SK-N-SH (cell line): ENCODE measurements at regions not wholly inside any gene's neighbourhood (a gene's known extent, or its start where the extent isn't known, plus 50 kb on each side); places are given as distances from the start of the nearest gene placed in this dataset.

Experiments
- CTCF ChIA-PET: fragments of 300-600, 350-600 bp; formaldehyde crosslinking; extraction: SDS; loops from one replicate; lab custom pipeline; 2021; lab: Yijun Ruan, JAX
- POLR2A ChIA-PET: fragments of 350-600 bp; sonication (Branson Sonifier 250); formaldehyde crosslinking; extraction: SDS; loops from one replicate; lab custom pipeline; 2020; ENCODE audit warnings: antibody characterized with exemption, inconsistent platforms; lab: Yijun Ruan, JAX
- DNase-seq: peaks from one replicate; pipeline ENCODE4 v3.0.0; 2012
- H2AFZ ChIP-seq: fragments of 200-600 bp; sonication (generic); 2 replicates; pipeline ENCODE4 v1.8.1; 2016; ENCODE audit warnings: antibody characterized with exemption, mild to moderate bottlenecking, low read depth
- H3F3A ChIP-seq: fragments of 200-600 bp; sonication (generic); replicated peaks from 2 replicates; pipeline ENCODE3; 2016; ENCODE audit warnings: antibody characterized with exemption, mild to moderate bottlenecking; ENCODE audit not compliant: insufficient read depth
- H3K27ac ChIP-seq, 2 experiments: fragments of 200-500 bp in 1 of 2; fragments of 200-600 bp in 1 of 2; sonication (Bioruptor generic) in 1 of 2; sonication (generic), shearing (Covaris generic) in 1 of 2; 2 replicates each; pipeline versions ENCODE4 v1.5.1 to v1.6.1; 2014 to 2016; ENCODE audit warnings: low read depth in 2 of 2, inconsistent platforms in 1 of 2, low read length in 1 of 2, mild to moderate bottlenecking in 1 of 2, mixed read lengths in 1 of 2
- H3K27me3 ChIP-seq: fragments of 200-600 bp; sonication (generic), shearing (Covaris generic); 2 replicates; pipeline ENCODE4 v1.6.1; 2016; ENCODE audit warnings: mixed run types; ENCODE audit not compliant: insufficient read depth
- H3K36me3 ChIP-seq, 2 experiments: fragments of 200-500 bp in 1 of 2; fragments of 200-600 bp in 1 of 2; sonication (Bioruptor generic) in 1 of 2; sonication (generic) in 1 of 2; replicated peaks in 1 of 2; 2 replicates each; pipeline versions ENCODE3 to v1.5.1; 2014 to 2016; ENCODE audit warnings: low read length in 1 of 2, mild to moderate bottlenecking in 1 of 2; ENCODE audit not compliant: insufficient read depth in 2 of 2, control insufficient read depth in 1 of 2
- H3K4me1 ChIP-seq, 2 experiments: fragments of 200-500 bp in 1 of 2; fragments of 200-600 bp in 1 of 2; sonication (Bioruptor generic) in 1 of 2; sonication (generic), shearing (Covaris generic) in 1 of 2; 2 replicates each; pipeline versions ENCODE4 v1.5.1 to v1.6.1; 2014 to 2016; ENCODE audit warnings: low read depth in 1 of 2, low read length in 1 of 2, mixed run types in 1 of 2; ENCODE audit not compliant: insufficient read depth in 2 of 2, control insufficient read depth in 1 of 2
- H3K4me2 ChIP-seq: fragments of 200-600 bp; sonication (generic), shearing (Covaris generic); 2 replicates; pipeline ENCODE4 v1.6.1; 2017; ENCODE audit warnings: mixed run types
- H3K4me3 ChIP-seq, 2 experiments: fragments of 200-500 bp in 1 of 2; fragments of 200-600 bp in 1 of 2; sonication (Bioruptor generic) in 1 of 2; sonication (generic), shearing (Covaris generic) in 1 of 2; 2 replicates each; pipeline versions ENCODE4 v1.5.1 to v1.8.1; 2014 to 2016; ENCODE audit warnings: low read depth in 2 of 2, inconsistent platforms in 1 of 2, low read length in 1 of 2, mild to moderate bottlenecking in 1 of 2, mixed read lengths in 1 of 2, moderate library complexity in 1 of 2
- H3K79me2 ChIP-seq: fragments of 200-600 bp; sonication (generic); 2 replicates; pipeline ENCODE4 v1.8.1; 2017; ENCODE audit warnings: mild to moderate bottlenecking; ENCODE audit not compliant: insufficient read depth
- H3K9ac ChIP-seq: fragments of 200-600 bp; sonication (generic); 2 replicates; pipeline ENCODE4 v1.6.1; 2017; ENCODE audit warnings: mixed run types
- H3K9me2 ChIP-seq: fragments of 200-600 bp; sonication (generic); 2 replicates; pipeline ENCODE4 v1.6.1; 2017; ENCODE audit warnings: mixed run types
- H3K9me3 ChIP-seq: fragments of 200-600 bp; sonication (generic); 2 replicates; pipeline ENCODE4 v1.6.1; 2017; ENCODE audit warnings: mixed run types, mild to moderate bottlenecking, moderate library complexity
- H4K20me1 ChIP-seq: fragments of 200-600 bp; sonication (generic); 2 replicates; pipeline ENCODE4 v1.6.1; 2017; ENCODE audit warnings: mild to moderate bottlenecking, mixed run types; ENCODE audit not compliant: insufficient read depth
- ELF1 ChIP-seq: IDR thresholded peaks from 2 replicates; pipeline ENCODE4 v1.4.0; 2012
- EZH2phosphoT487 ChIP-seq: fragments of 200-600 bp; sonication (generic); IDR thresholded peaks from 2 replicates; pipeline ENCODE4 v1.6.1; 2017; ENCODE audit warnings: low read depth, mixed run types, mild to moderate bottlenecking, antibody characterized with exemption, moderate library complexity, borderline replicate concordance
- FOSL2 ChIP-seq: IDR thresholded peaks from 2 replicates; pipeline ENCODE4 v1.4.0; 2012; ENCODE audit warnings: low read depth, mild to moderate bottlenecking, moderate library complexity, borderline replicate concordance
- FOXM1 ChIP-seq: IDR thresholded peaks from 2 replicates; pipeline ENCODE4 v1.4.0; 2012; ENCODE audit warnings: low read depth, mild to moderate bottlenecking
- JUND ChIP-seq: IDR thresholded peaks from 2 replicates; pipeline ENCODE4 v1.4.0; 2012
- MEF2A ChIP-seq: IDR thresholded peaks from 2 replicates; pipeline ENCODE4 v1.4.0; 2012; ENCODE audit warnings: low read depth, borderline replicate concordance
- MXI1 ChIP-seq: IDR thresholded peaks from 2 replicates; pipeline ENCODE4 v1.6.1; 2012; ENCODE audit warnings: mild to moderate bottlenecking, low read depth, low read length, improper control_type of control experiment
- NFIC ChIP-seq: IDR thresholded peaks from 2 replicates; pipeline ENCODE4 v1.4.0; 2012; ENCODE audit warnings: borderline replicate concordance
- NRF1 ChIP-seq: IDR thresholded peaks from 2 replicates; pipeline ENCODE4 v1.6.1; 2012; ENCODE audit warnings: low read depth, mild to moderate bottlenecking, low read length
- POLR2AphosphoS5 ChIP-seq: IDR thresholded peaks from 2 replicates; pipeline ENCODE4 v1.6.1; 2012; ENCODE audit warnings: low read depth, low read length
- RAD21 ChIP-seq: IDR thresholded peaks from 2 replicates; pipeline ENCODE4 v1.6.1; 2012; ENCODE audit warnings: mild to moderate bottlenecking, low read length
- RCOR1 ChIP-seq: fragments of 150-350 bp; IDR thresholded peaks from 2 replicates; pipeline ENCODE4 v1.6.1; 2017; ENCODE audit warnings: antibody characterized with exemption, low read length
- RFX5 ChIP-seq: IDR thresholded peaks from 2 replicates; pipeline ENCODE4 v1.6.1; 2012; ENCODE audit warnings: mild to moderate bottlenecking, improper control_type of control experiment, low read length
- TAF1 ChIP-seq: IDR thresholded peaks from 2 replicates; pipeline ENCODE4 v1.6.1; 2012; ENCODE audit warnings: low read depth, mild to moderate bottlenecking, low read length, moderate library complexity, borderline replicate concordance
- TEAD4 ChIP-seq: IDR thresholded peaks from 2 replicates; pipeline ENCODE4 v1.4.0; 2012; ENCODE audit warnings: mild to moderate bottlenecking, borderline replicate concordance; ENCODE audit not compliant: insufficient read depth
- WGBS: methylation state at CpG from one replicate; pipeline ENCODE4 v1.1.6; 2017; ENCODE audit warnings: low lambda C conversion rate; 5-methylcytosine and 5-hydroxymethylcytosine counted together
- TF ChIP-seq, protein P1 (sequence below): fragments of 200-600 bp; sonication (generic); IDR thresholded peaks from 2 replicates; pipeline ENCODE4 v1.6.1; 2017; ENCODE audit warnings: antibody characterized with exemption, mild to moderate bottlenecking, moderate library complexity
- TF ChIP-seq, protein P2 (sequence below): IDR thresholded peaks from 2 replicates; pipeline ENCODE4 v1.6.1; 2012; ENCODE audit warnings: mild to moderate bottlenecking, low read depth, low read length, moderate library complexity
- TF ChIP-seq, protein P3 (sequence below): IDR thresholded peaks from 2 replicates; pipeline ENCODE4; 2012

DNA sequence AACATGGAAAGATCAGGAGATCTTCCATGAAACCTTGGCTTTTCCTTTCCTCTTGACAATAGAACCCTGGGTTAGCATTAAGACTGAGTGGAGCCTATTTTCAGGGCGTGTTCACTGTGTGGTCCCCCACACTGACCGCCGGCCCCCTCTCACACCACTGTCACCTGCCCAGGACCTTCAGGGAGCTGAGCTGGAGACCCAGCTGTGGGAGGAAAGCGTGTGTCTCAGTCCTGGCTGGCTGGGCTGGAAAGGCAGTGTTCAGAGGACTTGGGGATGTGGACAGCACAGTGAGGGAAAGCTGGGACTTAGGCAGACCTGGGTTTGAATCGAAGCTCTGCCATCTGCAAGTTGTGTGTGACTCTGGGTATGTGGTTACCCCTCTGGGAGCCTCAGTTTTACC is 268.1 kb downstream of the NSG2 start:
- POLR2A ChIA-PET = interaction anchor here (1.0 kb wide), 1 partner anchor 268 kb away, joined by 3 read pairs; the partner anchor contains the start of gene NSG2
- WGBS = 69% methylated on average over 5 of the region's 5 CpGs
- Histone ChIP-seq H3K27ac (no peak overlapping the region), H3K9me3 (no peaks in the 10 kb centered on the region), H2AFZ (no peak overlapping the region), H3K9me2 (no peaks in the 10 kb centered on the region), H3F3A (no peaks in the 10 kb centered on the region), H3K27me3 (no peaks in the 10 kb centered on the region), H4K20me1 (no peaks in the 10 kb centered on the region), H3K36me3 (no peaks in the 10 kb centered on the region), H3K4me2 (no peak overlapping the region), H3K9ac (no peak overlapping the region), H3K4me1 (peaks cover 0 to 37% of the 10 kb centered on the region in 2 experiments; a peak in 1 of 4 replicates), H3K79me2 (no peaks in the 10 kb centered on the region), H3K4me3 (no peak overlapping the region)
- CTCF ChIA-PET = interaction anchor here (1.0 to 7.0 kb wide), 4 partner anchors 13 to 694 kb away, joined by 4 to 275 read pairs (median 10); partner anchors contain the start of gene NSG2
- TF ChIP-seq TEAD4 (no peak), RFX5 (no peak), MXI1 (no peak), FOXM1 (no peak), ELF1 (no peak), JUND (no peak), POLR2AphosphoS5 (no peak), NFIC (no peak), MEF2A (no peak)
- TF ChIP-seq, protein P1, sequence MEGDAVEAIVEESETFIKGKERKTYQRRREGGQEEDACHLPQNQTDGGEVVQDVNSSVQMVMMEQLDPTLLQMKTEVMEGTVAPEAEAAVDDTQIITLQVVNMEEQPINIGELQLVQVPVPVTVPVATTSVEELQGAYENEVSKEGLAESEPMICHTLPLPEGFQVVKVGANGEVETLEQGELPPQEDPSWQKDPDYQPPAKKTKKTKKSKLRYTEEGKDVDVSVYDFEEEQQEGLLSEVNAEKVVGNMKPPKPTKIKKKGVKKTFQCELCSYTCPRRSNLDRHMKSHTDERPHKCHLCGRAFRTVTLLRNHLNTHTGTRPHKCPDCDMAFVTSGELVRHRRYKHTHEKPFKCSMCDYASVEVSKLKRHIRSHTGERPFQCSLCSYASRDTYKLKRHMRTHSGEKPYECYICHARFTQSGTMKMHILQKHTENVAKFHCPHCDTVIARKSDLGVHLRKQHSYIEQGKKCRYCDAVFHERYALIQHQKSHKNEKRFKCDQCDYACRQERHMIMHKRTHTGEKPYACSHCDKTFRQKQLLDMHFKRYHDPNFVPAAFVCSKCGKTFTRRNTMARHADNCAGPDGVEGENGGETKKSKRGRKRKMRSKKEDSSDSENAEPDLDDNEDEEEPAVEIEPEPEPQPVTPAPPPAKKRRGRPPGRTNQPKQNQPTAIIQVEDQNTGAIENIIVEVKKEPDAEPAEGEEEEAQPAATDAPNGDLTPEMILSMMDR = no peak
- TF ChIP-seq, protein P2, sequence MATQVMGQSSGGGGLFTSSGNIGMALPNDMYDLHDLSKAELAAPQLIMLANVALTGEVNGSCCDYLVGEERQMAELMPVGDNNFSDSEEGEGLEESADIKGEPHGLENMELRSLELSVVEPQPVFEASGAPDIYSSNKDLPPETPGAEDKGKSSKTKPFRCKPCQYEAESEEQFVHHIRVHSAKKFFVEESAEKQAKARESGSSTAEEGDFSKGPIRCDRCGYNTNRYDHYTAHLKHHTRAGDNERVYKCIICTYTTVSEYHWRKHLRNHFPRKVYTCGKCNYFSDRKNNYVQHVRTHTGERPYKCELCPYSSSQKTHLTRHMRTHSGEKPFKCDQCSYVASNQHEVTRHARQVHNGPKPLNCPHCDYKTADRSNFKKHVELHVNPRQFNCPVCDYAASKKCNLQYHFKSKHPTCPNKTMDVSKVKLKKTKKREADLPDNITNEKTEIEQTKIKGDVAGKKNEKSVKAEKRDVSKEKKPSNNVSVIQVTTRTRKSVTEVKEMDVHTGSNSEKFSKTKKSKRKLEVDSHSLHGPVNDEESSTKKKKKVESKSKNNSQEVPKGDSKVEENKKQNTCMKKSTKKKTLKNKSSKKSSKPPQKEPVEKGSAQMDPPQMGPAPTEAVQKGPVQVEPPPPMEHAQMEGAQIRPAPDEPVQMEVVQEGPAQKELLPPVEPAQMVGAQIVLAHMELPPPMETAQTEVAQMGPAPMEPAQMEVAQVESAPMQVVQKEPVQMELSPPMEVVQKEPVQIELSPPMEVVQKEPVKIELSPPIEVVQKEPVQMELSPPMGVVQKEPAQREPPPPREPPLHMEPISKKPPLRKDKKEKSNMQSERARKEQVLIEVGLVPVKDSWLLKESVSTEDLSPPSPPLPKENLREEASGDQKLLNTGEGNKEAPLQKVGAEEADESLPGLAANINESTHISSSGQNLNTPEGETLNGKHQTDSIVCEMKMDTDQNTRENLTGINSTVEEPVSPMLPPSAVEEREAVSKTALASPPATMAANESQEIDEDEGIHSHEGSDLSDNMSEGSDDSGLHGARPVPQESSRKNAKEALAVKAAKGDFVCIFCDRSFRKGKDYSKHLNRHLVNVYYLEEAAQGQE = no peak
- no peak for DNase-seq

DNA sequence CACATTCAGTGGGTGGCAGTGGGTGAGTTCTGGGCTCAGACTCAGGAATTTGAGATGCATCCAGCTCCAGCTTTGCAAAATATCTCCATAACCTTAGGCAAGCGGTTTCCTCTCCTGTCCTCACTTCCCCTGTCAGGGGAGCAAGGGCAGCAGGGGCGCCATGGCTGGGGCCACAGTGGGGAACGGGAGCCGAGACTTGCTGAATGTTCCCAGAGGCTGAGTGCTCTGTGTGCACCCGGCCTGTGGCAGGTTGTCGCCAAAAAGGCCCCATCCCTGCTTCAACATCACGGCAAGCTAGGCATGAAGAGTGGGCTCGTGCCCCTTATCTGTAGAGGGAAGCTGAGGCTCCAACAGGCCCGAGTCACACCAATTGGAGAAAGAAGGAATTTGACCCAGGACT is 268.8 kb downstream of the NSG2 start:
- H3K4me2 ChIP-seq = no peak overlapping the region
- no peaks in the 10 kb centered on the region for H3F3A ChIP-seq
- no peaks in the 10 kb centered on the region for H3K79me2 ChIP-seq
- no peaks in the 10 kb centered on the region for H3K27me3 ChIP-seq
- ChIA-PET POLR2A (interaction anchor here (1.0 kb wide), 1 partner anchor 269 kb away, joined by 3 read pairs; the partner anchor contains the start of gene NSG2), CTCF (interaction anchor here (0.6 to 7.0 kb wide), 7 partner anchors 12 to 695 kb away, joined by 3 to 275 read pairs (median 4); partner anchors contain the start of gene NSG2)
- H3K27ac ChIP-seq = no peak overlapping the region
- H4K20me1 ChIP-seq = no peaks in the 10 kb centered on the region
- WGBS = 40% methylated on average over 2 of the region's 9 CpGs
- no peak overlapping the region for H3K9ac ChIP-seq
- no peaks in the 10 kb centered on the region for H3K9me3 ChIP-seq
- no peak overlapping the region for H3K4me3 ChIP-seq
- no peak overlapping the region for H2AFZ ChIP-seq
- peaks cover 0 to 30% of the 10 kb centered on the region in 2 experiments; a peak in 1 of 4 replicates for H3K4me1 ChIP-seq
- no peaks in the 10 kb centered on the region for H3K9me2 ChIP-seq
- DNase-seq = no peak
- no peaks in the 10 kb centered on the region for H3K36me3 ChIP-seq
- TF ChIP-seq RCOR1 (no peak), RAD21 (no peak), EZH2phosphoT487 (no peak), FOSL2 (no peak), TAF1 (no peak), MEF2A (no peak), NRF1 (no peak), FOXM1 (no peak), JUND (no peak)
- TF ChIP-seq, protein P3, sequence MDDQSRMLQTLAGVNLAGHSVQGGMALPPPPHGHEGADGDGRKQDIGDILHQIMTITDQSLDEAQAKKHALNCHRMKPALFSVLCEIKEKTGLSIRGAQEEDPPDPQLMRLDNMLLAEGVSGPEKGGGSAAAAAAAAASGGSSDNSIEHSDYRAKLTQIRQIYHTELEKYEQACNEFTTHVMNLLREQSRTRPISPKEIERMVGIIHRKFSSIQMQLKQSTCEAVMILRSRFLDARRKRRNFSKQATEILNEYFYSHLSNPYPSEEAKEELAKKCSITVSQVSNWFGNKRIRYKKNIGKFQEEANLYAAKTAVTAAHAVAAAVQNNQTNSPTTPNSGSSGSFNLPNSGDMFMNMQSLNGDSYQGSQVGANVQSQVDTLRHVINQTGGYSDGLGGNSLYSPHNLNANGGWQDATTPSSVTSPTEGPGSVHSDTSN = no peak
- TF ChIP-seq, protein P2 = no peak
